Skeletal muscle satellite cell (primary cell): ENCODE measurements at regions not wholly inside any gene's neighbourhood (a gene's known extent, or its start where the extent isn't known, plus 50 kb on each side); places are given as distances from the start of the nearest gene placed in this dataset.
A peak's percentile ranks its signal among the peaks of the same experiment; 100 is the strongest.
"Not testable (repeated sequence)": the region's sequence is repeated elsewhere in the genome, so short reads cannot be mapped to it uniquely, and the experiment has no call there.

Experiments used
- H3K27me3 ChIP-seq: 2 replicates; pipeline ENCODE4 v1.7.0; 2013; ENCODE audit warnings: low read length; ENCODE audit not compliant: control insufficient read depth, insufficient read depth
- H3K36me3 ChIP-seq: 2 replicates; pipeline ENCODE4 v1.7.0; 2013; ENCODE audit warnings: mild to moderate bottlenecking, control low read depth, low read length; ENCODE audit not compliant: insufficient read depth
- H3K4me1 ChIP-seq: 2 replicates; pipeline ENCODE4 v1.7.0; 2013; ENCODE audit warnings: low read length; ENCODE audit not compliant: control insufficient read depth, insufficient read depth
- H3K4me2 ChIP-seq: 2 replicates; pipeline ENCODE4 v1.7.0; 2013; ENCODE audit warnings: mild to moderate bottlenecking, low read length
- H3K4me3 ChIP-seq: 2 replicates; pipeline ENCODE4 v1.7.0; 2013; ENCODE audit warnings: low read length
- H3K9ac ChIP-seq: 2 replicates; pipeline ENCODE4 v1.7.0; 2013; ENCODE audit warnings: mild to moderate bottlenecking, low read depth, low read length, moderate library complexity
- H3K9me3 ChIP-seq: replicated peaks from 2 replicates; pipeline ENCODE4 v1.7.0; 2013; ENCODE audit warnings: mild to moderate bottlenecking, control low read depth, low read length

DNA sequence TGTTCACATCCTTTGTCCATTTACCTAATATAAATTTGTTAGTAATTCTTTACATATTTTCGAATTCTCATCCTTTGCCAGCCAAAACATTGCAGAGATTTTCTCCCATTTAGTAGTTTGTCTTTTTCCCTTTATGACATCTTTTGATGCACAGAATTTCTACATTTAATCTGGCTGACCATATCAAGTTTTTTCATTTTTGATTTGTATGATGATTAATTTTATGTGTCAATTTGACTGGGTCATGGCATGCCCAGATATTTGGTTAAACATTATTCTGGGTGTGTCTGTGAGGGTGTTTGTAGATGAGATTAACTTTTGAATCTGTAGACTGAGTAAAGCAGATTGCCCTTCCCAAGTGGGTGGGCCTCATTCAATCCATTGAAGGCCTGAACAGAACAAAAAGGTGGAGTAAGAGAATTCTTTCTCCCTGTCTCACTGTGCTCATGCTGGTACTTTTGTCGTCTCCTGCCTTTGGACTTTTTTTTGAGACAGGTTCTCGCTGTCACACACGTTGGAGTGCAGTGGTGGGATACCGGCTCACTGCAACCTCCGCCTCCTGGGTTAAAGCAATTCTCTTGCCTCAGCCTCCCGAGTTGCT, 72.1 kb upstream of the EPB41L1 start:
- Histone ChIP-seq H3K9ac (no peak overlapping the region), H3K36me3 (no peaks in the 10 kb centered on the region), H3K4me3 (no peak overlapping the region), H3K9me3 (no peaks in the 10 kb centered on the region), H3K27me3 (no peaks in the 10 kb centered on the region), H3K4me1 (peaks cover 38% of the 10 kb centered on the region), H3K4me2 (no peak overlapping the region)

DNA sequence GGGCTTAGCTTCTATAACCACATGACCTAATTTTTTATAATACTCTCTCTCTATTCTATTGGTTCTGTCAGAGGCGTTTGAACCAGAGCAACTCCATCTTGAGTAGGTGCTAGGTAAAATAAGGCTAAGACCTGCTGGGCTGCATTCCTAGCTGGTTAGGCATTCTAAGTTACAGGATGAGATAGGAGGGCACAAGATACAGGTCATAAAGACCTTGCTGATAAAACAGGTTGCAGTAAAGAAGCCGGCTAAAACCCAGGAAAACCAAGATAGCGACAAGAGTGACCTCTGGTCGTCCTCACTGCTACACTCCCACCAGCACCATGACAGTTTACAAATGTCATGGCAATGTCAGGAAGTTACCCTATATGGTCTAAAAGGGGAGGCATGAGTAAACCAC, 71.3 kb upstream of the EPB41L1 start:
- H3K27me3 ChIP-seq, H3K9me3 ChIP-seq, H3K36me3 ChIP-seq, H3K4me3 ChIP-seq, H3K9ac ChIP-seq, H3K4me2 ChIP-seq: not testable (repeated sequence)
- H3K4me1 ChIP-seq, result peaks cover 38% of the 10 kb centered on the region

DNA sequence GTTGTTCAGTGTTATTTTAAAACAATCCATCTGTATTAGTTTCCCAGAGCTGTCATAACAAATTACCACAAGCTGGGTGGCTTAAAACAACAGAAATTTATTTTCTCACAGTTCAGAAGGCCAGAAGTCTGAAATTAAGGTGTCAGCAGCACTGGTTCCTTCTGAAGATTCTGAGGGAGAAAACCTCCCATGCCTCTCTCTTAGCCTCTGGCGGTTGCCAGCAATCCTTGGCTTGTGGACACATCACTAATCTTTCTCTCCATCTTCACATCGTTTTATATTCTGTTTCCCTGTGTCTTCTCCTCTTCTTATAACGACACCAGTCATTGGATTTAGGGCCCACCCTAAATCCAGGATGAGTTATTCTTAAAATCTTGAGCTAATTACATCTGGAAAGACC, 70.2 kb upstream of the EPB41L1 start:
- H3K27me3 ChIP-seq, result no peaks in the 10 kb centered on the region
- no peak overlapping the region for H3K4me3 ChIP-seq
- no peak overlapping the region for H3K4me2 ChIP-seq
- no peaks in the 10 kb centered on the region for H3K36me3 ChIP-seq
- H3K4me1 ChIP-seq, result peaks cover 38% of the 10 kb centered on the region
- no peak overlapping the region for H3K9ac ChIP-seq
- H3K9me3 ChIP-seq, result no peaks in the 10 kb centered on the region

DNA sequence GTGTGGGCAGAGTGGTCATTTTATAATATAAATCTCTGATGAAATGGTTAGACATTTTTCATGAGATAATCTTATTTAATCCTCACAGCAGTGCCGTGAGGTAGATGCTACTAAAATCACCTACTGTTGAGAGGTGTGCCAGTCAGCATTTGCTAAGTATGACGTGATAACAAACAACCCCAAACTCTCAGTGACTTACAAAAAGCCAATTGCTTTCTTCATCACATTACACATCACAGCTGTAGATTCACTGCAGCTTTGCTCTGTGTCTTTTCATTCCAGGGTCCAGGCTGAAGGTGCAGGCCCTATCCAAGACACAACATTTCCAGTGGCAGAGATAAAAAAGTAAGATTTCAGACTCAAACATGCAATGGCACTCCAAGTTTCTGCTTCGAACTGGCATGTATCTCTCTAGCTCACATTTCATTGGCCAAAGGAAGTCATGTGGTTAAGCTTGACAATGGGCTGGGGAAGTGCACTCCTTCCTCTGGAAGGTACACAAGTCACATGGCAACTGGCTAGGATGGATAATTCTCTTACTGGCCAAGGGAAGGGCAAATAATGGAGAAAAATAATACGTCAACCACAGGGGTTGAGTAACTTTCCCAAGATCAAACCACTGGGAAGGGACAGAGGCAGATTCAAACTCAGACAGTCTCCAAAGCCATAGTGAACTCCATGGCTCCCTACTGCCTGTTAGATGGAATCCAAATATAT, 69.5 kb upstream of the EPB41L1 start:
- Histone ChIP-seq H3K4me2 (peak overlapping the region; percentile 66), H3K9ac (no peak overlapping the region), H3K4me3 (peak overlapping the region; percentile 34), H3K4me1 (peaks cover 33% of the 10 kb centered on the region), H3K36me3 (no peaks in the 10 kb centered on the region), H3K27me3 (no peaks in the 10 kb centered on the region), H3K9me3 (no peaks in the 10 kb centered on the region)

DNA sequence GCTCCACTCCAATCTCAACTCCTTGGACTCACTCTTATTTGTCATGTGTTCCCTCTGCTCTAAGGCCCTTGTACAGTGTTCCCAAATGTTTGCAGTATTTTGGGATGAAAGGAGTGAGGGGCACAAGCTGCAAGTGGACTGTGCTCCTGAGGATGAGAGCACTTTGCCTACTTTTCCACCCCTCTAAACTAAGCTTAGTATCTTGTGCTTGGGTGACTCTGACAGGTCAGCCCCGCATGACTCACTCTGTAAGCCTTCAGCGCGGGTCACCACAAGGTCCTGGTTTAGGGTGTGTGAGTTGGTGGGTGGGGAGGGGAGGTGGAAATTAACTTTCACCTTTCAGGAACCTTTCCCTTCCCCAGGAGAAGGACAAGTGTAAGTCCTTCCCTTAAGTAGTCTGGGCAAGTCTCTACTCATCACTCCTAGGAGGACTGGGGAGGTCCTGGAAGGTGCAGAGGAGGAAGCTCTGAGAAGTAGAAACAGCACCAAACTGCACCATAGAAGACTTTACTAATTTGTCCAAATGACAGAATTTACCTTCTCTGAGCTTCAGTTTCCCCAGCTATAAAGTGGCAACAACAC, 68.8 kb upstream of the EPB41L1 start:
- H3K9ac ChIP-seq, result no peak overlapping the region

DNA sequence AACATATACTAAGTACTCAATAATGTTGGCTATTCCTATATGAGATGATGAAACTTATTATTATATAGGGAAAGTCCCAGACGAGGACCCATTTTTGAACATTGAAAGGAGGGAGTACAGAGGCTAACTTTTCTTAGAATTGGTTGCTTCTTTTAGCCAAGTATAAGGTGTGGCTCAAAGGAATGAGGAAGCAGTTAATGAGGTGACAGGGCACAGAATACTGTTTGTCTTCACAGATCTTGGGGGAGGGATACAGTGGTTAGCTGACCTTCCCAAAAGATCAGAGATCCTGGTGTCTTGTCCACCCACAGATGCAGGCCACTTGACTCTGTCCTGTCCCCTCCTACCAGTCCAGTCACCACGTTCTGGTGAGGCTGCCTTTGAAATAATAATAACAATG, 67.8 kb upstream of the EPB41L1 start:
- Histone ChIP-seq H3K9ac (no peak overlapping the region), H3K4me2 (no peak overlapping the region), H3K4me3 (no peak overlapping the region), H3K27me3 (peaks cover 13% of the 10 kb centered on the region), H3K4me1 (peaks cover 32% of the 10 kb centered on the region), H3K9me3 (no peaks in the 10 kb centered on the region), H3K36me3 (no peaks in the 10 kb centered on the region)

More for the DNA sequence above, 68.8 kb upstream of the EPB41L1 start:
- Histone ChIP-seq H3K9me3 (no peaks in the 10 kb centered on the region), H3K4me3 (peak overlapping the region; percentile 34), H3K27me3 (peaks cover 4% of the 10 kb centered on the region), H3K4me1 (peaks cover 32% of the 10 kb centered on the region), H3K36me3 (no peaks in the 10 kb centered on the region), H3K4me2 (peak overlapping the region; percentile 66)

DNA sequence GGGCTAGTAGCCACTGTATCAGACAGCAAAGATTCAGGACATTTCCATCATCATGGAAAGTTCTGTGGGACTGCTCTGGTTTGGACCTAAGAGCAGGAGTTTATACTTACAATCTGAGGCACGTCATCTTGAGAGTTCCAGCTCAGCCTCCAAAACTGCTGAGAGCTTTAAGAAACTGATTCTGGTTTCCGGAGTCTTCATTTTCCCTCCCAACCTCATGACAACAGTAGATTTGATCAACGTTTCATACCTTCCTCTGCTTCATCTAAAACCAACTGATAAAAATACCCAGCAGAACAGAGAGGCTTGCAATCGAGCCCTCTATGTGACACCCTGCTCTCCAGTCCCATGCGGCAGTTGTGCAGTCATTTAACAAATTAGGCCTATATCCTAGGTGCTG, 64.3 kb upstream of the EPB41L1 start:
- no peaks in the 10 kb centered on the region for H3K9me3 ChIP-seq
- H3K9ac ChIP-seq, result no peak overlapping the region
- H3K4me2 ChIP-seq, result no peak overlapping the region
- peaks cover 39% of the 10 kb centered on the region for H3K4me1 ChIP-seq
- H3K36me3 ChIP-seq, result no peaks in the 10 kb centered on the region
- no peak overlapping the region for H3K4me3 ChIP-seq
- peaks cover 17% of the 10 kb centered on the region for H3K27me3 ChIP-seq

DNA sequence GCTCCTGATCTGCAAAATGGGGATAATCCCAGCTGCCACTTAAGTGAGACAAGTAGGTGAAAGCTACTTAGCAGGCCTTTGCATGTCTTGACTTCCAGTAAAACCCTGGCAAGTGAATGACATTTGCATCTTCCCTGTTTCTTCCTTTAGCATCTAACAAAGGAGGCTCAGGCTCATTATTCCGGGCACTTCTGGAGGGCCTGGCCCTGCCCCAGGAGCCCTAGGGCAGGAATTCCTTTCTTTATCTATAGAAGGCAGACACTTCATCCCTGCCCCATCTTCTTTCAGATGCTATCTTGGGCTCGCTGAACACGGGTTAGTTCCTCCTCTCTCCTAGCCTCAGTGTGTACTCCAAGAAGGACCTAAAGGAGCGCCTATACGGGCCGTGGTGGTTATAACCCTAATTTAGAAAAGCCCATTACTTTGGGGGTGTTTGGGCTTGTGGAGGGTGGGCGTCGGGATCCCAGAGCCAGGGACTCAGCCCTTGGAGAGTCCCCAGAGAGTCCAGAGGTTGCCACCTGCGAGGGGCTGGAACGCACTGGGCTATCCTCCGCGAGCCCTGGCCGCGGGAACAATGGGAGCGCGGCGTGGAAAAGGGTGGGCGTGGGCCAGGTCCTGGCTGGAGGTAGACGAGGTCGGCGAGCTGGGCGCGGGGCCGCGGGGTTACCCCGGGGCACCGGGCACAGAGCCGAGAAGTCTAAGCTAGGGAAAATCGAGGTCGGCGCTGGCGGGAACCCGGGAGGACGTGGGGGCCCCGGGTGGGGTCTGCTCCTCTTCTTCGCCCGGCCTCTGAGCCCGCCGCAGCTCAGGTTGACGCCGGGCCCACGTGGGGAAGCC, 62.8 kb upstream of the EPB41L1 start:
- Histone ChIP-seq H3K4me2 (peak overlapping the region; percentile 80), H3K9me3 (no peaks in the 10 kb centered on the region), H3K36me3 (no peaks in the 10 kb centered on the region), H3K4me3 (peak overlapping the region; percentile 87), H3K4me1 (peaks cover 29% of the 10 kb centered on the region), H3K27me3 (peaks cover 17% of the 10 kb centered on the region), H3K9ac (no peak overlapping the region)

DNA sequence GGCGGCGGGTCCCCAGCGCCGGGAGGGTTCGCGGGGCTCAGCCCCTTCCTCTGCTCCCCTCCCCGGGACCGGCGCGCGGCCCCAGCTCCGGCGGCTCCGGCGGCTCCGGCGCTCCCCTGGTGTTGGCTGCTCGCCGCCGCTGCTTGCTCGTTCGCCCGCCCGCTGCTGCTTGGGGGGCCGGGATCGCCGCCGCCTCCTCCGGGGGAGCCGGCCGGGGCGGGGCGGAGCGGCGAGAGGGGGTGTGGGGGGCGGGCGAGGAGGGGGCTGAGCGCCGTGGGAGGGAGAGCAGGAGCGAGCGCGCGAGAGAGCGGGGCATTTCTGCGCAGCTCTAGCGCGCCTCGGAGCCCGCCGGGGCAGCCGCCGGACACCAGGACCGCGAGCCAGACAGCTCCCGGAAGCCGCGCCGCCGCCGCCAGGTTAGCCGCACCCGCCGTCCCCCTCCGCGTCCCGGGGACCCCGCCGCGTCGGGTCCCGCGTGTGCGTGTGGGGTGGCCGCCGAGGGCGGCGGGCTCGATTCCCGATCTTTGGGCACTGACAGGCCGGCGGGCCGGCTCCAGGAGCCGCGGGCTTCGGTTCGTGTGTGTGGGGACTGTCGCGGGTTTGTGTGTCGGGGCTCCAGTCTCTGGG, 62.0 kb upstream of the EPB41L1 start:
- H3K27me3 ChIP-seq, result peaks cover 17% of the 10 kb centered on the region
- no peaks in the 10 kb centered on the region for H3K9me3 ChIP-seq
- peak overlapping the region; percentile 100 for H3K4me2 ChIP-seq
- peaks cover 30% of the 10 kb centered on the region for H3K4me1 ChIP-seq
- H3K9ac ChIP-seq, result peak overlapping the region; percentile 74
- peak overlapping the region; percentile 87 for H3K4me3 ChIP-seq
- H3K36me3 ChIP-seq, result no peaks in the 10 kb centered on the region

DNA sequence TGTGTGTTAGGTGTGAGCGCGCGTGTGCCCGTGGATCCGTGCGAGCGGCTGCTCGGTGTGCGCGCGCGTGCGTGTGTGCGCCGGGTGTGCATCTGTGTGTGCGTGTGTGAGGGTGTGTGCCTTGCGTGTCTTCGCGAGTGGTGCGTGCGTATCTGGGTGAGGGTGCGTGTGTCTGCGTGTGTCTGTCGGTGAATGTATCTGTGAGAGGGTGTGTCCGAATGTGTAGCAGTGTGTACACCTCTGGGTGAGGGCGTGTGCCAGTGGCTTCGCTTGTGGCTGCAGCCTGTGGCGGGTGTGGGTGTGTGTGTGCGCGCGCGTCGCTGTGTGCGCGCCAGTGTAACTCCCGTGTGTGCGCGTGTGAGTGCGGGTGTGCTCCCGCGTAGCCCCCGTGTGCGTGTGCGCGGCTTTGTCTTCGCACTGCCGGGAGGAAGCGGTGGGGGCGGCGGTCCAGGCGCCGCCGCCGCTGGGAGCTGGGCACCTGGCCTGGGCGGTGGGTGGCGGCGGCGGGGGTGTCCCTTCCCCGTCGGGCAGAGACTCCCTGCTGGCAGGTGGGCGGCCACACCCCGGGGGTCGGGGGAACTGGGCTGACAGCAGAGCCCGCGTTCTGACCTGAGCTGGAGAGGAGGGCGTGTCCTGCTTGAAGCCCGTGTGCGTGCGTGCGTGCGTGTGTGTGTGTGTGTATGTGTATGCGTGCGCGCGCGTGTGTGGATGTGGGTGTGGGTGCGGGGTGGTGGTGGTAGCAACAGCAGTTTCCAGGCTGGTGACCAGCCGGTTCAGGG, 61.3 kb upstream of the EPB41L1 start:
- peaks cover 37% of the 10 kb centered on the region for H3K4me1 ChIP-seq
- peak overlapping the region; percentile 100 for H3K4me2 ChIP-seq
- H3K36me3 ChIP-seq, result no peaks in the 10 kb centered on the region
- H3K9ac ChIP-seq, result peak overlapping the region; percentile 74
- H3K9me3 ChIP-seq, result no peaks in the 10 kb centered on the region
- peaks cover 17% of the 10 kb centered on the region for H3K27me3 ChIP-seq
- peak overlapping the region; percentile 87 for H3K4me3 ChIP-seq
